CD4-positive, alpha-beta T cell (primary cell): ENCODE measurements at regions not wholly inside any gene's neighbourhood (a gene's known extent, or its start where the extent isn't known, plus 50 kb on each side); places are given as distances from the start of the nearest gene placed in this dataset.

Source experiments
- ATAC-seq: fragments of 200-7000 bp; cut with Tn5 transposase; one replicate; pipeline ENCODE4 v1.10.0; 2022; ENCODE audit warnings: mild to moderate bottlenecking; ENCODE audit not compliant: poor library complexity
- CTCF ChIA-PET: fragments of 350-600 bp; sonication (Branson Sonifier 250); formaldehyde crosslinking; loops from one replicate; lab custom pipeline; 2021; ENCODE audit warnings: antibody characterized with exemption, inconsistent platforms; lab: Charles Lee
- POLR2A ChIA-PET: fragments of 350-600 bp; sonication (Branson Sonifier 250); formaldehyde crosslinking; loops from one replicate; lab custom pipeline; 2021; ENCODE audit warnings: antibody characterized with exemption, inconsistent platforms; lab: Charles Lee
- DNase-seq, 14 experiments: peaks; one replicate each; pipeline ENCODE4 v3.0.0-alpha.2; 2013 to 2020; ENCODE audit warnings: mixed read lengths in 2 of 14
- H3K27ac ChIP-seq, 2 donors: one replicate each; pipeline versions ENCODE4 v1.5.1 to v1.7.0; 2013; ENCODE audit warnings: low read length in 2 of 2, low read depth in 1 of 2, mild to moderate bottlenecking in 1 of 2
- H3K27me3 ChIP-seq, 2 experiments: 1 replicate in 1 of 2; 2 replicates in 1 of 2; pipeline versions ENCODE4 v1.6.1 to v1.7.0; 2013; ENCODE audit warnings: low read length in 2 of 2, control low read depth in 1 of 2, mild to moderate bottlenecking in 1 of 2, moderate library complexity in 1 of 2; ENCODE audit not compliant: insufficient read depth in 2 of 2, control insufficient read depth in 1 of 2
- H3K36me3 ChIP-seq: one replicate; pipeline ENCODE4 v1.6.1; 2013; ENCODE audit warnings: low read length, control low read depth; ENCODE audit not compliant: insufficient read depth
- H3K4me1 ChIP-seq: one replicate; pipeline ENCODE4 v1.6.1; 2013; ENCODE audit warnings: low read length, control low read depth; ENCODE audit not compliant: insufficient read depth
- H3K4me3 ChIP-seq: one replicate; pipeline ENCODE4 v1.5.1; 2013; ENCODE audit warnings: mild to moderate bottlenecking, low read length, moderate library complexity
- H3K9me3 ChIP-seq, 2 experiments: 1 replicate in 1 of 2; 2 replicates in 1 of 2; pipeline versions ENCODE4 v1.6.1 to v1.7.0; 2013; ENCODE audit warnings: low read length in 2 of 2, mild to moderate bottlenecking in 2 of 2, control low read depth in 1 of 2, moderate library complexity in 1 of 2; ENCODE audit not compliant: control insufficient read depth in 1 of 2, insufficient read depth in 1 of 2
- H3K27ac Mint-ChIP-seq: one replicate; pipeline ENCODE4 v1.8.0; 2020; ENCODE audit warnings: mixed read lengths
- H3K27me3 Mint-ChIP-seq: one replicate; pipeline ENCODE4 v1.8.0; 2021; ENCODE audit warnings: mixed read lengths
- H3K36me3 Mint-ChIP-seq: one replicate; pipeline ENCODE4 v1.8.0; 2021; ENCODE audit warnings: low read depth, mixed read lengths
- H3K4me1 Mint-ChIP-seq: one replicate; pipeline ENCODE4 v1.8.0; 2021; ENCODE audit warnings: low read depth, mixed read lengths
- H3K4me3 Mint-ChIP-seq: one replicate; pipeline ENCODE4 v1.8.0; 2020; ENCODE audit warnings: mild to moderate bottlenecking, mixed read lengths
- H3K9me3 Mint-ChIP-seq: one replicate; pipeline ENCODE4 v1.8.0; 2020; ENCODE audit warnings: mixed read lengths
- CTCF ChIP-seq: fragments of 200-600 bp; IDR thresholded peaks from one replicate; pipeline ENCODE4 v1.8.0; 2022; ENCODE audit warnings: antibody characterized with exemption, mild to moderate bottlenecking
- intact Hi-C, 2 experiments: fragments of 100-400 bp; cut with DNase I in 1 of 2; cut with micrococcal nuclease in 1 of 2; formaldehyde crosslinking; loops; one replicate each; pipeline versions ENCODE4 v1.15.1 to v1.9.0; 2023 to 2025; cut with DNase I, micrococcal nuclease

- no peaks in the 10 kb centered on the region for H3K4me1 ChIP-seq
- CTCF ChIA-PET: no interaction called here
- no peak for TF ChIP-seq CTCF
- POLR2A ChIA-PET: no interaction called here
- no peaks in the 10 kb centered on the region for H3K27me3 ChIP-seq
- H3K4me3 ChIP-seq: no peak overlapping the region
- H3K27me3 Mint-ChIP-seq: no peaks in the 10 kb centered on the region
- H3K27ac ChIP-seq: no peak overlapping the region
- peaks cover 10% of the 10 kb centered on the region for H3K9me3 Mint-ChIP-seq
- ATAC-seq (no peak), DNase-seq (no peak)
- no peaks in the 10 kb centered on the region for H3K36me3 Mint-ChIP-seq
- no peaks in the 10 kb centered on the region for H3K36me3 ChIP-seq
- no peaks in the 10 kb centered on the region for H3K4me1 Mint-ChIP-seq
- no peak overlapping the region for H3K27ac Mint-ChIP-seq
- peaks cover 0 to 4% of the 10 kb centered on the region in 2 experiments for H3K9me3 ChIP-seq
- intact Hi-C loops: no loop called here
- H3K4me3 Mint-ChIP-seq: no peak overlapping the region
These were observed 972.0 kb upstream of the TENM3 start for GRCh38 chr4:181271116-181271640.

- H3K9me3 Mint-ChIP-seq: peaks cover 10% of the 10 kb centered on the region
- H3K4me1 Mint-ChIP-seq: no peaks in the 10 kb centered on the region
- H3K4me3 Mint-ChIP-seq: no peak overlapping the region
- ATAC-seq: no peak
- Histone ChIP-seq H3K4me1 (no peaks in the 10 kb centered on the region), H3K9me3 (peaks cover 0 to 4% of the 10 kb centered on the region in 2 experiments), H3K36me3 (no peaks in the 10 kb centered on the region), H3K4me3 (no peak overlapping the region), H3K27me3 (no peaks in the 10 kb centered on the region), H3K27ac (no peak overlapping the region)
- DNase-seq: no peak
- no peaks in the 10 kb centered on the region for H3K36me3 Mint-ChIP-seq
- no peaks in the 10 kb centered on the region for H3K27me3 Mint-ChIP-seq
- H3K27ac Mint-ChIP-seq: no peak overlapping the region
- ChIA-PET POLR2A (no interaction called here), CTCF (no interaction called here)
- no peak for TF ChIP-seq CTCF
- intact Hi-C loops: no loop called here
These were observed 970.8 kb upstream of the TENM3 start for GRCh38 chr4:181272422-181272821.

- Mint-ChIP-seq H3K27ac (no peak overlapping the region), H3K9me3 (peaks cover 2% of the 10 kb centered on the region), H3K4me1 (no peaks in the 10 kb centered on the region), H3K4me3 (no peak overlapping the region), H3K36me3 (no peaks in the 10 kb centered on the region), H3K27me3 (no peaks in the 10 kb centered on the region)
- no peaks in the 10 kb centered on the region for H3K36me3 ChIP-seq
- DNase-seq (no peak), ATAC-seq (no peak)
- ChIA-PET POLR2A (no interaction called here), CTCF (no interaction called here)
- H3K9me3 ChIP-seq: peaks cover 0 to 8% of the 10 kb centered on the region in 2 experiments
- H3K27me3 ChIP-seq: no peaks in the 10 kb centered on the region
- intact Hi-C loops: no loop called here
- no peaks in the 10 kb centered on the region for H3K4me1 ChIP-seq
- TF ChIP-seq CTCF: no peak
- H3K27ac ChIP-seq: no peak overlapping the region
- no peak overlapping the region for H3K4me3 ChIP-seq
These were observed 964.3 kb upstream of the TENM3 start for GRCh38 chr4:181278941-181279340.
